ENCODE measurements at regions not wholly inside any gene's neighbourhood (a gene's known extent, or its start where the extent isn't known, plus 50 kb on each side); places are given as distances from the start of the nearest gene placed in this dataset.
"Not testable (repeated sequence)": the region's sequence is repeated elsewhere in the genome, so short reads cannot be mapped to it uniquely, and the experiment has no call there.

DNA sequence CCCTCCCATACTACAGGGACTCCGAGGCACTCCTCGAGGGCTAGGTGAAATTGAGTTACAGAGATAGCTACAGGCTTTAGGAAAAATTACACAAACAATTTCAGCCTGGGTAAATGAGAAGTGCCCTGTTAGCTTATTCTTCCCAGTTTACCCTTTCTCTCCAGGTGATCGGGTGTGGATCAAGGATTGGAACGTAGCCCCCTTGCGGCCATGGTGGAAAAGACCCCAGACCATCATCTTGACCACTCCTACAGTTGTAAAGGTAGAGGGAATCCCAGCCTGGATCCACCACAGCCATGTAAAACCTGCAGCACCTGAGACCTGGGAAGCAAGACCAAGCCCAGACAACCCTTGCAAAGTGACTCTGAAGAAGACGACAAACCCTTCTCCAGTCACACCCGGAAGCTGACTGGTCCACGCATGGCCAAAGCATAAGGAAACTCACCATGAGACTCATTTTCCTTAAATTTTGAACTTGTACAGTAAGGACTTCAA is 600.6 kb downstream of the UQCRFS1 start:
- DNase-seq, result no peak

DNA sequence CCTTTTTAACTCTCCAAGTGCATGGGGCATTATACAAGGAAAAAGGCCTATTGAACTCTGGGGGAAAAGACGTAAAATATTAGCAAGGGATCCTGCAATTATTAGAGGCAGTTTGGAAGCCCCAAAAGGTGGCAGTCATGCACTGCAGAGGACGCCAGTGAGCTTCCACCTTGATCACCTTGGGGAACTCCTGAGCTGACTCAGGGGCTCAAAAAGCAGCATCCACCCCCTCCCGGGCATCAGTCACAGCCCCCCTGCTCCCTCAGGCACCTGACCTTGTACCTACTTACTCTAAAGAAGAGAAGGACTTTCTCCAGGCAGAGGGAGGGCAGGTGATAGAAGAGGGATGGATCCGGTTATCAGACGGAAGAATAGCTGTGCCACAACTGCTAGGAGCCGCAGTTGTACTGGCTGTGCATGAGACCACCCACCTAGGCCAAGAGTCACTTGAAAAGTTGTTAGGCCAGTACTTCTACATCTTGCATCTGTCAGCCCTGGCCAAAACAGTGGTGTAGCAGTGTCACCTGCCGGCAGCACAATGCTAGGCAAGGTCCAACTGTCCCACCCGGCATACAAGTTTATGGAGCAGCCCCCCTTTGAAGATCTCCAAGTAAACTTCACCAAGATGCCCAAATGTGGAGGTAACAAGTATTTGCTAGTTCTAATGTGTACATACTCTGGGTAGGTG is 601.6 kb downstream of the UQCRFS1 start:
- DNase-seq, result not testable (repeated sequence)

- DNase-seq, result no peak
Observed at GRCh38 chr19:28610731-28611130, 602.2 kb downstream of the UQCRFS1 start.

GRCh38 chr19:28609944-28610343 is 603.0 kb downstream of the UQCRFS1 start:
- DNase-seq, result no peak

GRCh38 chr19:28609091-28609755 is 603.7 kb downstream of the UQCRFS1 start:
- no peak for DNase-seq

DNA sequence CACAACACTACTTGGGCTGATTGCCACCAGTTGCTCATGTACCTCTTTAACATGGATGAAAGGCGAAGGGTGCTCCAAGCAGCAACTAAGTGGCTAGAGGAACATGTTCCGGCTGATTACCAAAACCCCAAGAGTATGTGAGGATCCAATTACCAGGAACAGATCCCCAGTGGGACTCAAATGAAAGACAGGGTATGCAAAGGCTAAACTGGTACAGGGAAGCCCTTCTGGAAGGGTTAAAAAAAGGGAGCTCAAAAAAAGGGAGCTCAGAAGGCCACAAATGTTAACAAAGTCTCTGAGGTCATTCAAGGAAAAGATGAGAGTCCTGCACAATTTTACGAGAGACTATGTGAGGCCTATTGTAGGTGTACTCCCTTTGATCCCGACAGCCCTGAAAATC is 604.7 kb downstream of the UQCRFS1 start:
- DNase-seq, result no peak

DNA sequence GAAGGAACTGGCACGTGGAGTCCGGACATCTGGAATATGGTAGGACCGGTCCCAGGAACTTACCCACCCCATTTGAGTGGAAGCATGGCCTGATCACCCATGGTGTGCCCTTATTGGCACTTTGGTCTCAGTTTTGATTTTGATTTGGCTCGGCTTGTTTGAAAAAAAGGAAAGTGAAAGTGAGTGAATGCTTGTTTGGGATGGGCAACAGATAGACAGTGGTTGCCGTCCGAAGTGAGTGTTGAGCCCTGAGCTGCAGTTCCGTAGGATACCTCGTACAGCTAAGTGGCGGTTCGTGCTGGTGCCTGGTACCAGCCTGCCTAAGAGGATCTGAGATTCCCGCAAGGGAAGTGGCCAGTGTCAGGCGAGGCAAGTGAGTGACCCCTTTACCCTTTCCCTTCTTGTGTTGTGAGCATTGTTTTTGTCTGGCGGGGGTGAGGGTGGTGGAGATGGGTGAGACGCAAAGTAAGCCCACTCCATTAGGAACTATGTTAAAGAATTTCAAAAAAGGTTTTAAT is 605.8 kb downstream of the UQCRFS1 start:
- DNase-seq, result no peak

- DNase-seq, result no peak
Observed at GRCh38 chr19:28606269-28607032, 606.5 kb downstream of the UQCRFS1 start.

DNA sequence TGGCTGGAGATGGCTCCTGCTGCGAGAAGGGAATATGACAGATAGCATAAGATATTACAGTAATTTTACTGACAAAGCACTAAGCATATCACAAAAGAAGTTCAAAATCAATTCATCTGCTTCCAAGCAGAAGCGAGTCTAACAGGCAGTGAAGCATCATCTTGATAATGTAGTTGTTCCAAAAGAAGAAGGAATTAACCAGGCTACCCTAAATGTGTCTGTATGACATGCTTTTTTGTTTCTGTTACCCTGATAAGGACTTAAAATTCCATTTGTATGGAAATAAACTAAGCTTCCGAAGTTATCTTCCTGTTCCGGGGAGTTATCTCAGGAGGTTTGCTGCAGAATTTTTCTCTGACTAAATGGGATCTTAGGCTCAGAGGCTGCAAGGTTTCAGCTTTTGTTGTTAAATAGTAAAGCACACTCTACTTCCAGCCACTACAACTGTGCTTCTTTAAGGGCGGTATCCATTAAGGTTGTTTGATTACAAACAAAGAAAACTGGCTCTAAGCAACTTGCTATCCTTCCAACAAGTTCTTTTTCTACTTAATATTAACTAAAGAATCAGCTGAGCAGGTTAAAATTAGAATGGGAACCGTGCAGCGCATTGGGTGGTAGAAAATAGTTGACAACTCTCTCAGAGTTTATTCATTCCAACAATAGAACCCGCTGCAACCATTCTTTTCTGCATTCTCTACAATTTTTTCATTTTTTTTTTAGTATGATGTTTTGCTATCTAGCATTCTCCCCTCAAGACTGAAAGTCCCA is 607.3 kb downstream of the UQCRFS1 start:
- no peak for DNase-seq

DNA sequence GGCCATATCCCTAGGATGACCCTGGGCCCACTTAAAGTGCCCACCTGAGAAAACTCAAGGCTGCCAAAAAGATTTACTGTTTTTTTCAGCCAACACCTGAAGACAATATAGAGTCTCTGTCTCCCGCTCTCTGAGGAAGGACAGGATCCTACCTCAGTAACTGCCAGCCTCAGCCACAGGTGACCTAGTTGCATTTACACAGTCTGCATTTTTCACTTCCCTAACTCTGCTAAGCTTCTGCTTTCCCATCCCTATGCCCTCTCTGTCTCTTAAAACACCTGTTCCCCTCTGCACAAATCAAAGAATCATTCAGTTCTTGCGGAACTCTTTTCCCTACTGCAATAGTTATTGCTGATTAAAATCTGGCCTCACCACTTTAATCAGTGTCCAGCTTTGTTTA is 609.5 kb downstream of the UQCRFS1 start:
- DNase-seq, result no peak

DNA sequence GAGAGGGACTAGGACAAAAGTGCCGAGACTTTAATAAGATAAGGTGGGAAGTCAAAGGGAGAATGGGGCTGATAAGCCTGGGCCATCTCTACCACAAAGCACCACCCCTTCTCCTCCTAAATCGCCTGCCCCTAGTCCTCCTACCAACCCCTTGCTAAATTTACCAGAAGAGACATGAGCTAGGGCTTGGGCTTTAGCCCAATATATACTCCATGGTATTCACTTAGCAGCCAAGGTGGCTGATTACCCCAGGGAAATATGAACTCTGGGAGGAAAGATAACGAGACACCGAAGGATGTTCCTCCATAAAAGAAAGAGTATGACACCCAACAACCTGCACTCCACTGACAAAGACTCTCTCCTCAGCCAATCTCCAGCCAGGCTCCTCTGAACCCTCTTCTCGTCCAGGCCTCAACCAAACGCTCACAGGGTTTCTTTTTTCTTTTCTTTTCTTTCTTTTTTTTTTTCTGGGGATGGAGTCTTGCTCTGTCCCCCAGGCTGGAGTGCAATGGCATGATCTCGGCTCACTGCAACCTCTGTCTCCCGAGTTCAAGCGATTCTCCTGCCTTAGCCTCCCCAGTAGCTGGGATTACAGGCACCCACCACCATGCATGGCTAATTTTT is 610.2 kb downstream of the UQCRFS1 start:
- no peak for DNase-seq

- DNase-seq, result no peak
Observed at GRCh38 chr19:28601723-28602440, 611.1 kb downstream of the UQCRFS1 start.

DNA sequence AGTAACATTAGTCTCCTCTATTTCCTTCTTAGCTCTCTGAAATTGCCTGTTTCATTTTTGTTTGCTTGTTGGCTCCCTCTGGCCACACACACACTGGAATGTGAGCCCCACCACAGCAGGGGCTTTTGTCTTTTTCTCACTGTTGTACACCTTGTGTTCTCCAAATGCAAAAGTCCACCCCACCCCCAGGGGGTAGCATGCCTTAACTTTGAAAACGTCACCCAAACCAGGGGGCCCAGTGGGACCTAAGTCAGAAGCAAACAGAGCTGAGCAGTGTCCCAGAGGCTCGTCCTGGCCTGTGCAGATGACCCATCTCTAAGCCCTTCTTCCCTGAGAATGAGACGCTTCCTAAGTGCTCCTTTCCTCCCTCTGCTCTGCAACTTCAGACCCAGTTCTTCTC is 614.1 kb downstream of the UQCRFS1 start:
- no peak for DNase-seq

DNA sequence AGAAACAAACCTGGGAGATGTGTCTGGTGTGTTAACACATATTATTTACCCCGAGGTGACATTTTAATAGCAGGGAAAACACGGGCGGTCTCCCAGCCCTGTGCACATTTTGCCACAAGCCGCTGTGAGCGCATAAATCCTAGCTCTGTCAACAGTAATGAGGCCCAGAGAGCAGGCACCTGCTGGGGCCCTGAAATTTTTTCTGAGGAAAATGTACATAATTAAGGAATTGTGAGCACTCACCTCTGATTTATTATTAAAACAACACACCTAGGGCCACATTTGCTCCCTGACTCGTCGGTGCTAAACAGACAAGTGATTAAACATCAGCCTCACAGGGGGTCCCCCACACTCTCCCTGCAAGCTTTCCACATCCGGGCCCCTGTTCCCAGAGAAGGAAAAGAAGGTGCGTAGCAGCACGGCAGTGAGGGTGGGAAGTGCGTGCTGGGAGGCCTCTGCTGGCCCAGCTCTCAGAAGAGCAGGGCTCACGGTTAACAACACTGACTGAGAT is 616.3 kb downstream of the UQCRFS1 start:
- no peak for DNase-seq

GRCh38 chr19:28595722-28596480 is 617.0 kb downstream of the UQCRFS1 start:
- no peak for DNase-seq

GRCh38 chr19:28594737-28595136 is 618.2 kb downstream of the UQCRFS1 start:
- DNase-seq, result no peak

DNA sequence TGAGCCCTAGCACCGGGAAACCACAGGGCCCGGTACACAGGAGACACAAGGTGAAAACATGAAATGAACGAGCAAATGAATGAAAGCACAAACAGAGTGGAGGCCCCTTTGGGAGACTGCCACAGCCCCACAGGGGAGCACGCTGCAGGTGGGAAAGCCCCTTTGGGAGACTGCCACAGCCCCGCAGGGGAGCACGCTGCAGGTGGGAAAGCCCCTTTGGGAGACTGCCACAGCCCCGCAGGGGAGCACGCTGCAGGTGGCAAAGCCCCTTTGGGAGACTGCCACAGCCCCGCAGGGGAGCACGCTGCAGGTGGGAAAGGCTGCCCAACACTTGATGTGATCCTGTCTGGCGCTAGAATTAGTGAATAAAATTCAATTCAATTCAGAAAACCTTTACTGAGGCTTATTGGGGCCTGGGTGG is 623.0 kb downstream of the UQCRFS1 start:
- not testable (repeated sequence) for DNase-seq

DNA sequence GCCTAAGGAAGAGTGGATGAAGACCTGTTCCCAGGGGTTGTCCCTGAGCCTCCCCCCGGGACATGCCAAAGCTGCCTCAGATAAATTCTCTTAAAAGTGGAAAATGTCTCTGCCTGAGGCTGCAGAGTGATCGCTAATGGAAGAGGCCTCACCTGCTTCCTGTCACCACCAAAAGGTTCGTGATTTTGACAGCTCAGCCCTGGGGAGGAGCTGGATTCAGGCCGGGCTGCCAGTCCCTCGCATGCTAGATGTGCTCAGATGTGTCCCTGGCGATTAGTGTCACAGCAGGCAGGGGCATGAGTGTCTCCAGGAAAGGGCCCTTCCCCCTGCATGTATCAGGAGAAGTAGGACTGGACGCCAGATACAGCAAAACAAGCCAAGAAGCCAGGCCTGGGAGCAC is 626.5 kb downstream of the UQCRFS1 start:
- no peak for DNase-seq

DNA sequence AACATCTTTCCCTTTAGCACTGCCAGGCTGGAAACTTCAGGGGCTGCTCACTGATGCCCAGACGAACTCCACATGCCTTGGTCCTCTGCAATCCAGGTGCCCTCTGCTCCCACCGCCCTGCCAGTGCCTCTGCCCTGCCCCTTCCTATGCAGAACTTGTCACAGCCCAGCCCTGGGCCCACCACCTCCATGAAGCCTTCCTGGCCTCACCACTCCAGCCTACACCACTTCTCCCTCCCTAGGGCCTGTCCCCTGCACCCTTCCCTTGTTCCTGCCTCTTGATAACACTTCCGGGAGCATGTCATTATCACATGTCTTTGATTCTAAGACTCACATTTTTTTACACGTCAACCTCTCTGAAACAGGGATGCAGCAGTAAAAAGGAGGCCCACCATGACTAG is 627.2 kb downstream of the UQCRFS1 start:
- DNase-seq, result no peak

DNA sequence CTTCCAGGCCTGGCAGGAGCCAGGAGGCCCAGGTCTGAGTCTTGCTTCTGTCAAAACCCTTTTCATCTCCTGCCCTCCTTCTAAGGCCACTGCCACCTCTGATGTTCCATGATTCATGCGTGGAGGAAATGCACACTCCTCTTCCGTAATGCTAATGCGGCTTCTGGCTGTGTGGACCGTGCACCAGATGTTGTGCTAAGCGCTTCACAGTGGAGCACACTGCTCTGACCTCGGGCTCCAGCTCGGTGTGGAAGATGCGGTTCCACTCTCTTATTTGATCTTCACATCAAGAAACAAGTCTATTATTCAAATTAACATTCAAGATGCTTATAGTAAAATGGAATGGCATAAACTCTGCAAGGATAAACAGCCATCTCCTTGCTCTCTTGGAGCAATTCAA is 629.2 kb downstream of the UQCRFS1 start:
- DNase-seq, result no peak

DNA sequence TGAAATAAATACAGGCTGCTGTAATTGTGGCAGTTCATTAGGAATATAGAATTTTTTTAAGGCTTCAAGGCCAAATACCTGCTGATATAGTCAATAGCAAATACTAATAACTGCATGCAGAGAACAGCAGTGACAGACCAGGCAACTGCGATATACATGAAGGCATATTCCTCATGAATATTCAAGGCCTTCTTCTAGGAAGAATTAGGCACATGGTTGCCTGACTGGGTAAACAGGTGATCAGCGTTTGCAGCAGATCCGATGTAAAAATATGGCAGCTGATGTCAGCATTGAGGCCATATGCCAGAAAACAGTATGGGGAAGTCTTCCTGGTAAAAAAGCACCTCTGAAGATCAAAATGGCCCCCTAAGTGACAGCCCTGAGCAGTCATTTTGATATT is 629.7 kb downstream of the UQCRFS1 start:
- no peak for DNase-seq
